K562 (cell line): ENCODE measurements at regions not wholly inside any gene's neighbourhood (a gene's known extent, or its start where the extent isn't known, plus 50 kb on each side); places are given as distances from the start of the nearest gene placed in this dataset.

Experiments used
- EP400 ChIP-seq: fragments of 450-650 bp; IDR thresholded peaks from 2 replicates; pipeline ENCODE4 v1.6.1; 2017; ENCODE audit warnings: antibody characterized with exemption, mild to moderate bottlenecking, moderate library complexity
- FOS ChIP-seq: IDR thresholded peaks from 3 replicates; pipeline ENCODE4 v1.6.1; 2011; ENCODE audit not compliant: insufficient read length; ENCODE audit errors: extremely low read depth
- FOXJ2 ChIP-seq: fragments of 200-800 bp; sonication (Bioruptor generic); IDR thresholded peaks from 2 replicates; pipeline ENCODE4 v1.6.1; 2016; ENCODE audit warnings: missing genetic modification characterization, missing compliant biosample characterization
- NFE2 ChIP-seq: IDR thresholded peaks from 2 replicates; pipeline ENCODE4 v1.6.1; 2014; ENCODE audit warnings: antibody characterized with exemption, low read depth
- PHF8 ChIP-seq: fragments of 200-600 bp; sonication (generic); IDR thresholded peaks from 2 replicates; pipeline ENCODE4 v1.6.1; 2012; ENCODE audit warnings: mixed run types, mild to moderate bottlenecking, inconsistent platforms, low read length, moderate library complexity, borderline replicate concordance
- PRMT5 ChIP-seq: sonication (generic); formaldehyde crosslinking; IDR thresholded peaks from 2 replicates; pipeline ENCODE4 v1.5.0; 2020; ENCODE audit warnings: missing genetic modification reagents
- RBFOX2 ChIP-seq: fragments of 200-400 bp; formaldehyde crosslinking; IDR thresholded peaks from 2 replicates; pipeline ENCODE4 v1.6.1; 2017; ENCODE audit warnings: low read depth, mild to moderate bottlenecking, low read length, moderate library complexity
- SNIP1 ChIP-seq: fragments of 450-650 bp; IDR thresholded peaks from 2 replicates; pipeline ENCODE4 v1.7.1; 2017; ENCODE audit warnings: low read depth, mild to moderate bottlenecking
- YY1 ChIP-seq, 3 experiments: IDR thresholded peaks; 2 replicates each; pipeline ENCODE4 v1.6.1; 2011; ENCODE audit warnings: low read length in 2 of 3, mild to moderate bottlenecking in 2 of 3, moderate library complexity in 2 of 3, borderline replicate concordance in 1 of 3, control low read depth in 1 of 3, low read depth in 1 of 3; ENCODE audit not compliant: insufficient read depth in 3 of 3, insufficient replicate concordance in 2 of 3, control insufficient read depth in 1 of 3, insufficient read length in 1 of 3; ENCODE audit errors: extremely low read depth in 1 of 3
- ZFP1 ChIP-seq: fragments of 450-650 bp; formaldehyde crosslinking; IDR thresholded peaks from 2 replicates; pipeline ENCODE4 v1.4.0; 2020; ENCODE audit warnings: mild to moderate bottlenecking, mixed read lengths
- ZFX ChIP-seq: sonication (generic); formaldehyde crosslinking; IDR thresholded peaks from 2 replicates; pipeline ENCODE4 v1.8.0; 2022; ENCODE audit warnings: mild to moderate bottlenecking, missing genetic modification reagents, moderate library complexity
- ZNF282 ChIP-seq: sonication (generic); formaldehyde crosslinking; IDR thresholded peaks from 2 replicates; pipeline ENCODE4 v1.8.1; 2023; ENCODE audit warnings: missing genetic modification reagents
- ZNF436 ChIP-seq: fragments of 250-450, 450-650 bp; sonication (Bioruptor Pico); formaldehyde crosslinking; IDR thresholded peaks from 2 replicates; pipeline ENCODE4 v1.7.0; 2020; ENCODE audit warnings: mild to moderate bottlenecking
- ZNF76 ChIP-seq: fragments of 250-450 bp; sonication (Bioruptor Pico); IDR thresholded peaks from 2 replicates; pipeline ENCODE4 v1.4.0; 2020; ENCODE audit warnings: mild to moderate bottlenecking, moderate library complexity, borderline replicate concordance
- ZNF77 ChIP-seq: fragments of 250-450 bp; sonication (Bioruptor Pico); IDR thresholded peaks from 2 replicates; pipeline ENCODE4 v1.5.0; 2020
- TF ChIP-seq, protein P1 (sequence below): sonication (generic); formaldehyde crosslinking; IDR thresholded peaks from 2 replicates; pipeline ENCODE4 v1.9.0; 2022; ENCODE audit warnings: mild to moderate bottlenecking, missing genetic modification reagents
- TF ChIP-seq, protein P2 (sequence below): sonication (generic); formaldehyde crosslinking; IDR thresholded peaks from 2 replicates; pipeline ENCODE4 v1.8.0; 2023; ENCODE audit warnings: mild to moderate bottlenecking, missing genetic modification reagents
- TF ChIP-seq, protein P3 (sequence below): fragments of 450-650 bp; formaldehyde crosslinking; IDR thresholded peaks from 2 replicates; pipeline ENCODE4 v1.4.0; 2020; ENCODE audit warnings: mild to moderate bottlenecking, moderate library complexity
- TF ChIP-seq, protein P4 (sequence below): sonication (generic); formaldehyde crosslinking; IDR thresholded peaks from 2 replicates; pipeline ENCODE4 v1.4.0; 2020; ENCODE audit warnings: mild to moderate bottlenecking, missing genetic modification reagents
- TF ChIP-seq, protein P5 (sequence below), 2 experiments: fragments of 450-650 bp in 1 of 2; sonication (generic) in 1 of 2; formaldehyde crosslinking in 1 of 2; IDR thresholded peaks in 1 of 2; conservative IDR thresholded peaks in 1 of 2; 2 replicates each; pipeline versions ENCODE4 v1.6.1 to v1.8.1; 2016 to 2023; ENCODE audit warnings: mild to moderate bottlenecking in 2 of 2, moderate library complexity in 2 of 2, inconsistent platforms in 1 of 2, missing genetic modification reagents in 1 of 2
- TF ChIP-seq, protein P6 (sequence below): fragments of 250-450 bp; sonication (Bioruptor Pico); IDR thresholded peaks from 2 replicates; pipeline ENCODE4 v1.8.0; 2021; ENCODE audit warnings: moderate library complexity, mild to moderate bottlenecking, inconsistent platforms

DNA sequence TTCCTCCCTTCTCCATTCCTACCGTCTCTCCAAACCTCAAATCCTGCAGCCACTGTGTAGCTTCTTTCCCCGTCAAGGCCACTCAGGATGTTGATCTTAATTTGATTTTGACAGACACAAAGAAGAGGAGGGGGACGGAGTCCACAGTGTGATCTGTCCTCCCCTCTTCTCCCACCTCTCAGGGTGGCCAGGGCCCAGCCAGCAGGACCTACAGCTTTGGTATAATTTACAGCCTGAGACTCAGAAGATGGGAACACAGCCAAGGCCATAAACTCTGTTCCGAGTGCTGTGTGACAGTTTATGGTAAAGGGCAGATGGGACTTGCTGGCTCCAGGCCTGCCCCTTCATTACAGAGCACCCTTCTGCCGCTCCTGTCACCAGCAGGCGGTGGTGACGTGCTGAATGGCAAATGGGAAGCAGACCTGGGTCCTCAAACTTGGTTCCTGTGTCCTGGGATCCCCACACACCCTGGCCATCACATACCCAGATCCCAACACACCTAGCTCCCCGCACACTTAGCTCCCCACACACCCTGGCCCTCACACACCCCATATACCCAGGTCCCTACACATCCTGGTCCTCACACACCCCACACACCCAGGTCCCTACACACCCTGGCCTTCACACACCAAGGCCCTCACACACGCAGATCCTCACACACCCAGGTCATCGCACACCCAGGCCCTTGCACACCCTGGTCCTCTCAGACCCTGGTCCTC lies 71.6 kb downstream of the CD2 start (continued):
- TF ChIP-seq, protein P1, sequence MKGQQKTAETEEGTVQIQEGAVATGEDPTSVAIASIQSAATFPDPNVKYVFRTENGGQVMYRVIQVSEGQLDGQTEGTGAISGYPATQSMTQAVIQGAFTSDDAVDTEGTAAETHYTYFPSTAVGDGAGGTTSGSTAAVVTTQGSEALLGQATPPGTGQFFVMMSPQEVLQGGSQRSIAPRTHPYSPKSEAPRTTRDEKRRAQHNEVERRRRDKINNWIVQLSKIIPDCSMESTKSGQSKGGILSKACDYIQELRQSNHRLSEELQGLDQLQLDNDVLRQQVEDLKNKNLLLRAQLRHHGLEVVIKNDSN (CRISPR knock-in tag), result no peak
- peak; percentile 69; the same call in 1 of the 2 replicates for TF ChIP-seq ZNF76 (CRISPR knock-in tag)
- no peak for TF ChIP-seq ZNF282 (CRISPR knock-in tag)
- no peak; the same call in 1 of the 2 replicates for TF ChIP-seq PHF8
- TF ChIP-seq, protein P2, sequence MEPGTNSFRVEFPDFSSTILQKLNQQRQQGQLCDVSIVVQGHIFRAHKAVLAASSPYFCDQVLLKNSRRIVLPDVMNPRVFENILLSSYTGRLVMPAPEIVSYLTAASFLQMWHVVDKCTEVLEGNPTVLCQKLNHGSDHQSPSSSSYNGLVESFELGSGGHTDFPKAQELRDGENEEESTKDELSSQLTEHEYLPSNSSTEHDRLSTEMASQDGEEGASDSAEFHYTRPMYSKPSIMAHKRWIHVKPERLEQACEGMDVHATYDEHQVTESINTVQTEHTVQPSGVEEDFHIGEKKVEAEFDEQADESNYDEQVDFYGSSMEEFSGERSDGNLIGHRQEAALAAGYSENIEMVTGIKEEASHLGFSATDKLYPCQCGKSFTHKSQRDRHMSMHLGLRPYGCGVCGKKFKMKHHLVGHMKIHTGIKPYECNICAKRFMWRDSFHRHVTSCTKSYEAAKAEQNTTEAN, result no peak
- no peak for TF ChIP-seq FOS
- TF ChIP-seq ZFX, result peak; percentile 77
- TF ChIP-seq, protein P3, sequence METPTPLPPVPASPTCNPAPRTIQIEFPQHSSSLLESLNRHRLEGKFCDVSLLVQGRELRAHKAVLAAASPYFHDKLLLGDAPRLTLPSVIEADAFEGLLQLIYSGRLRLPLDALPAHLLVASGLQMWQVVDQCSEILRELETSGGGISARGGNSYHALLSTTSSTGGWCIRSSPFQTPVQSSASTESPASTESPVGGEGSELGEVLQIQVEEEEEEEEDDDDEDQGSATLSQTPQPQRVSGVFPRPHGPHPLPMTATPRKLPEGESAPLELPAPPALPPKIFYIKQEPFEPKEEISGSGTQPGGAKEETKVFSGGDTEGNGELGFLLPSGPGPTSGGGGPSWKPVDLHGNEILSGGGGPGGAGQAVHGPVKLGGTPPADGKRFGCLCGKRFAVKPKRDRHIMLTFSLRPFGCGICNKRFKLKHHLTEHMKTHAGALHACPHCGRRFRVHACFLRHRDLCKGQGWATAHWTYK (CRISPR knock-in tag), result peak; percentile 58; the same call in 1 of the 2 replicates
- no peak for TF ChIP-seq PRMT5 (CRISPR knock-in tag)
- no peak for TF ChIP-seq ZNF436 (CRISPR knock-in tag)
- no peak for TF ChIP-seq ZFP1 (CRISPR knock-in tag)
- TF ChIP-seq SNIP1, result no peak
- peak; percentile 34; the same call in 1 of the 2 replicates for TF ChIP-seq EP400
- TF ChIP-seq ZNF77 (CRISPR knock-in tag), result no peak
- TF ChIP-seq, protein P4, sequence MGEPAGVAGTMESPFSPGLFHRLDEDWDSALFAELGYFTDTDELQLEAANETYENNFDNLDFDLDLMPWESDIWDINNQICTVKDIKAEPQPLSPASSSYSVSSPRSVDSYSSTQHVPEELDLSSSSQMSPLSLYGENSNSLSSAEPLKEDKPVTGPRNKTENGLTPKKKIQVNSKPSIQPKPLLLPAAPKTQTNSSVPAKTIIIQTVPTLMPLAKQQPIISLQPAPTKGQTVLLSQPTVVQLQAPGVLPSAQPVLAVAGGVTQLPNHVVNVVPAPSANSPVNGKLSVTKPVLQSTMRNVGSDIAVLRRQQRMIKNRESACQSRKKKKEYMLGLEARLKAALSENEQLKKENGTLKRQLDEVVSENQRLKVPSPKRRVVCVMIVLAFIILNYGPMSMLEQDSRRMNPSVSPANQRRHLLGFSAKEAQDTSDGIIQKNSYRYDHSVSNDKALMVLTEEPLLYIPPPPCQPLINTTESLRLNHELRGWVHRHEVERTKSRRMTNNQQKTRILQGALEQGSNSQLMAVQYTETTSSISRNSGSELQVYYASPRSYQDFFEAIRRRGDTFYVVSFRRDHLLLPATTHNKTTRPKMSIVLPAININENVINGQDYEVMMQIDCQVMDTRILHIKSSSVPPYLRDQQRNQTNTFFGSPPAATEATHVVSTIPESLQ (CRISPR knock-in tag), result 0 out of 2 replicates have a peak, but pooled peaks have one; percentile 31
- TF ChIP-seq, protein P5, sequence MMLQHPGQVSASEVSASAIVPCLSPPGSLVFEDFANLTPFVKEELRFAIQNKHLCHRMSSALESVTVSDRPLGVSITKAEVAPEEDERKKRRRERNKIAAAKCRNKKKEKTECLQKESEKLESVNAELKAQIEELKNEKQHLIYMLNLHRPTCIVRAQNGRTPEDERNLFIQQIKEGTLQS (IDR thresholded peaks at IDR 0.05), result no peak
- TF ChIP-seq, protein P5 (CRISPR knock-in tag; conservative IDR thresholded peaks at IDR 0.05), result no peak
- TF ChIP-seq FOXJ2 (tag), result no peak
- TF ChIP-seq NFE2, result no peak
- TF ChIP-seq, protein P6, sequence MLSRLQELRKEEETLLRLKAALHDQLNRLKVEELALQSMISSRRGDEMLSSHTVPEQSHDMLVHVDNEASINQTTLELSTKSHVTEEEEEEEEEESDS (CRISPR knock-in tag), result no peak
- TF ChIP-seq RBFOX2, result peak; percentile 72
- no peak for TF ChIP-seq YY1 (IDR thresholded peaks at IDR 0.05; ENCODE audit: borderline replicate concordance in 1 of 3, control insufficient read depth in 1 of 3, extremely low read depth in 1 of 3, insufficient read depth in 3 of 3, insufficient read length in 1 of 3, insufficient replicate concordance in 2 of 3, low read depth in 1 of 3, low read length in 2 of 3)
